ENCODE measurements at regions not wholly inside any gene's neighbourhood (a gene's known extent, or its start where the extent isn't known, plus 50 kb on each side); places are given as distances from the start of the nearest gene placed in this dataset.

GRCh38 chr11:91406009-91406408, 818.6 kb upstream of the FAT3 start:
- Histone ChIP-seq H3K9me3 (no peaks in the 10 kb centered on the region), H3K4me1 (ENCODE audit: insufficient read depth) (no peaks in the 10 kb centered on the region), H3K36me3 (no peaks in the 10 kb centered on the region), H3K27ac (no peak overlapping the region), H3K27me3 (no peaks in the 10 kb centered on the region), H3K4me3 (no peak overlapping the region)
- intact Hi-C loops (cut with DNase I), result no loop called here
- no peak for DNase-seq
- 96 to 97% (median 97%) methylated on average over 2 of the region's 2 CpGs for WGBS, 3 donors
- TF ChIP-seq POLR2A (IDR thresholded peaks at IDR 0.05), result no peak
- TF ChIP-seq EP300 (IDR thresholded peaks at IDR 0.05), result no peak
- no peak for TF ChIP-seq CTCF (IDR thresholded peaks at IDR 0.05)

GRCh38 chr11:91404344-91404743, 820.3 kb upstream of the FAT3 start:
- Histone ChIP-seq H3K27ac (no peak overlapping the region), H3K4me1 (ENCODE audit: insufficient read depth) (no peaks in the 10 kb centered on the region), H3K27me3 (no peaks in the 10 kb centered on the region), H3K9me3 (no peaks in the 10 kb centered on the region), H3K4me3 (no peak overlapping the region), H3K36me3 (no peaks in the 10 kb centered on the region)
- DNase-seq, result no peak
- intact Hi-C loops (cut with DNase I), result no loop called here
- no peak for TF ChIP-seq CTCF (IDR thresholded peaks at IDR 0.05)

- intact Hi-C loops (cut with DNase I), result no loop called here
- Histone ChIP-seq H3K4me1 (ENCODE audit: insufficient read depth) (no peaks in the 10 kb centered on the region), H3K27me3 (no peaks in the 10 kb centered on the region), H3K36me3 (no peaks in the 10 kb centered on the region), H3K4me3 (no peak overlapping the region), H3K9me3 (no peaks in the 10 kb centered on the region), H3K27ac (no peak overlapping the region)
- TF ChIP-seq POLR2A (IDR thresholded peaks at IDR 0.05) (no peak), CTCF (IDR thresholded peaks at IDR 0.05) (no peak), EP300 (IDR thresholded peaks at IDR 0.05) (no peak)
- no peak for DNase-seq
- WGBS, 3 donors, result 64 to 69% (median 66%) methylated on average over 2 of the region's 2 CpGs
Observed at GRCh38 chr11:91397134-91397468, 827.5 kb upstream of the FAT3 start.

- Histone ChIP-seq H3K4me1 (ENCODE audit: insufficient read depth) (no peaks in the 10 kb centered on the region), H3K27me3 (no peaks in the 10 kb centered on the region), H3K36me3 (no peaks in the 10 kb centered on the region), H3K9me3 (no peaks in the 10 kb centered on the region), H3K27ac (no peak overlapping the region), H3K4me3 (no peak overlapping the region)
- 81 to 84% (median 83%) methylated on average over 6 of the region's 6 CpGs for WGBS, 3 donors
- no peak for DNase-seq
- intact Hi-C loops (cut with DNase I), result no loop called here
- TF ChIP-seq POLR2A (IDR thresholded peaks at IDR 0.05) (no peak), CTCF (IDR thresholded peaks at IDR 0.05) (no peak), EP300 (IDR thresholded peaks at IDR 0.05) (no peak)
Observed at GRCh38 chr11:91396236-91397133, 828.1 kb upstream of the FAT3 start.

Data from ovary (tissue), 7 donors.